ENCODE measurements at regions not wholly inside any gene's neighbourhood (a gene's known extent, or its start where the extent isn't known, plus 50 kb on each side); places are given as distances from the start of the nearest gene placed in this dataset.
"Not testable (repeated sequence)": the region's sequence is repeated elsewhere in the genome, so short reads cannot be mapped to it uniquely, and the experiment has no call there.

GRCh38 chr5:82748688-82749460 lies 328.3 kb downstream of the TMEM167A start:
- no peak for DNase-seq

- no peak for DNase-seq
Observed at GRCh38 chr5:82747986-82748385, 329.2 kb downstream of the TMEM167A start.

GRCh38 chr5:82745016-82745415 lies 332.2 kb downstream of the TMEM167A start:
- DNase-seq, result no peak

GRCh38 chr5:82738681-82739269 lies 338.4 kb downstream of the TMEM167A start:
- DNase-seq, result no peak

- DNase-seq, result no peak
Observed at GRCh38 chr5:82735160-82735789, 341.9 kb downstream of the TMEM167A start.

GRCh38 chr5:82734347-82734746 lies 342.8 kb downstream of the TMEM167A start:
- DNase-seq, result no peak

- DNase-seq, result no peak
Observed at GRCh38 chr5:82730913-82731312, 346.3 kb downstream of the TMEM167A start.

GRCh38 chr5:82728926-82729702 lies 348.1 kb downstream of the TMEM167A start:
- no peak for DNase-seq

GRCh38 chr5:82723168-82723567 lies 354.0 kb downstream of the TMEM167A start:
- no peak for DNase-seq

- DNase-seq, result no peak
Observed at GRCh38 chr5:82721087-82721410, 356.1 kb downstream of the TMEM167A start.

GRCh38 chr5:82720213-82721086 lies 356.7 kb downstream of the TMEM167A start:
- DNase-seq, result no peak

GRCh38 chr5:82719368-82719767 lies 357.8 kb downstream of the TMEM167A start:
- DNase-seq, result no peak

GRCh38 chr5:82717738-82718137 lies 359.5 kb downstream of the TMEM167A start:
- DNase-seq, result no peak

- DNase-seq, result not testable (repeated sequence)
Observed at GRCh38 chr5:82714732-82715131, 362.5 kb downstream of the TMEM167A start.

GRCh38 chr5:82713811-82714210 lies 363.4 kb downstream of the TMEM167A start:
- DNase-seq, result no peak

GRCh38 chr5:82707741-82708140 lies 369.5 kb downstream of the TMEM167A start:
- no peak for DNase-seq

- no peak for DNase-seq
Observed at GRCh38 chr5:82704381-82704780, 372.8 kb downstream of the TMEM167A start.

- no peak for DNase-seq
Observed at GRCh38 chr5:82702046-82702445, 375.1 kb downstream of the TMEM167A start.

GRCh38 chr5:82699737-82700136 lies 377.5 kb downstream of the TMEM167A start:
- DNase-seq, result no peak

- DNase-seq, result no peak
Observed at GRCh38 chr5:82698026-82698425, 379.2 kb downstream of the TMEM167A start.

- peak; percentile 5 for DNase-seq
Observed at GRCh38 chr5:82694711-82695285, 382.4 kb downstream of the TMEM167A start.

- no peak for DNase-seq
Observed at GRCh38 chr5:82692826-82693225, 384.4 kb downstream of the TMEM167A start.

All from NCI-H524 treated with DMSO at 0.1 percent for 48 hours (cell line).